ENCODE measurements at regions not wholly inside any gene's neighbourhood (a gene's known extent, or its start where the extent isn't known, plus 50 kb on each side); places are given as distances from the start of the nearest gene placed in this dataset.

DNA sequence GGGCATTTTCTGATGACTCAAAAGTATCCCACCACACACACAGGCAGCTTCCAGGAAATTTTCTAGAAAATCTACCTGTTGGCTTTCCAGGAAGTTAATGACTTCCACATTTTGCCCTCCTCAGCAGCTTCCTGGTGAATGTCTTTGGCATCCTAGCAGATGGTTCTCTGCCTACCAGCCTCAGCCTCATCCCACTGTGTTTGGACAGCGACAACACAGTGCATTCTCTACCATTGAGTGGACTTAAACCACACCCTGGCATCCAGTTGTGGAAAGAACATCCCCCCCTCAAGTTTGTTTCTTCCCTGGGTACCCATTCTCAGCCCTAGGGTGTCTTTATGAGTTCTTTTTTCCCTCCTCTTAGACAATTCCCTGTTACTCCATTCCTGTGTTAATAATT is 50.8 kb upstream of the GADL1 start:
- no peak for DNase-seq

- DNase-seq = no peak
Measured at GRCh38 chr3:30948426-30948825, 54.0 kb upstream of the GADL1 start.

DNA sequence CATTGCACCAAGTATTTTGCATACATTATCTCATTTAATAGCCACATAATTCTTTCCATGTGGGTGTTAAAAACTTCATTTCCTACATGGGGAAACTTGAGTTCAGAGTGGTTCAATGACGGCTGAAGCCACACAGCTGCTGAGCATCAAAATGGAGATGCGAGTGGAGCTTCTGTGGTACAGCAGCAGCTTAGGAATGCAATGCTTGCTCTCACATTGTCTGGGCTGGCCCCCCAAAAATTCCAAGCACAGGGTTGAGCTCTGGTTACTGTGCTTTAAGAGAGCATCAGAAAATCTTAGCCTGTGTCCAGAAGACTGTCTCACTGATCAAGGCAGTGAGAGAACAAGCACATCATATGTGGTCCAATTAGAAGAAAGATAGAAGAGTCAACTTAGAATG is 57.4 kb upstream of the GADL1 start:
- DNase-seq = no peak

DNA sequence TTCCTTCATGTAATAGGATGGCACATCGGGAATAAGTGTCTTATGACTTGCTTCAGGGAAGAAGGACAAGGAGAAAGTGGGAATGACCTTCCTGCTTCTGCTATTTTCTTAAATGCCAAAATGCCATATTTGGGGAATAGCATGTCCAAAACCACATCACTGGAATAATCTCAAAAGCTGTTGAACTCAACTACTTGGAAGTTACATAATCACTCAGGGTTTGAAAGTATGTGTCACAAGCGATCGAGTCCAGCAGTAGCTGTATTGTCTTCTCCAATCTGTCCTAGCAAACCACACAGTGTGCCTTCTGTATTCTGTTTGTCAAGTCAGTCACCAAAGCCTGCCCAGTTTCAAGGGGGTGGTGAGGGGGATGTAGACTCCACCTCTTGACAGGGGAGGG is 58.3 kb upstream of the GADL1 start:
- no peak for DNase-seq

DNA sequence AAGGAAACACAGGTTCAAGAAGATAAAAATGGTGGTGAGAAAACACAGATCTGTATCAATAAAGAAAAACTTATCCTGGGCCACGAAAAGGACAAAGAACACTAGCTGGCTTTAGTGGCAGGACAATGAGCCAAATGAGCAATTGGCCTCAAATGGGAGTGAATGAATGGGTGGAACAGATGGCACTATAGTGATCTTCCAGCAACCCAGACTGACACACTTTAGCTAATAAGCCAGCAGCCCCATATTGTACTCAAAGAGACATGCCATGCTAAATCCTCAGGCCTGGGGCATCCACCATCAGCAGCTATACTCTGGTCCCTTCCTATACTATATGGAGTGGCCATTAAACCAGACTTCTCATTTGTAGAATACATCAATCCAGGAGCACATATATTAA is 60.0 kb upstream of the GADL1 start:
- DNase-seq = no peak

- DNase-seq = no peak
Measured at GRCh38 chr3:30962084-30962483, 67.6 kb upstream of the GADL1 start.

DNA sequence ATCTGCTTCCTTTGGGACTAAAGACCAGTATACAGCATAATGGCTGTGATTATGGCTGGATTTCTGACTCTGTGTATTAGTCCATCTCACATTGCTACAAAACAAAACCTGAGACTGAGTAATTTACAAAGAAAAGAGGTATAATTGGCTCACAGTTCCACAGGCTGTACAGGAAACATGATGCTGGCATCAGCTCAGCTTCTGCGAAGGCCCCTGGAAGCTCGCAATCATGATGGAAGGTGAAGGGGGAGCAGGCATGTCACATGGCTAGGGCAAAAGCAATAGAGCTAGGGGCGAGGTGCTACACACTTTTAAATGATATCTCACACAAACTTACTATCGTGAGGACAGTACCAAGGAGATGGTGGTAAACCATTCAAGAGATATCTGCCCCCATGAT is 68.0 kb upstream of the GADL1 start:
- no peak for DNase-seq

DNA sequence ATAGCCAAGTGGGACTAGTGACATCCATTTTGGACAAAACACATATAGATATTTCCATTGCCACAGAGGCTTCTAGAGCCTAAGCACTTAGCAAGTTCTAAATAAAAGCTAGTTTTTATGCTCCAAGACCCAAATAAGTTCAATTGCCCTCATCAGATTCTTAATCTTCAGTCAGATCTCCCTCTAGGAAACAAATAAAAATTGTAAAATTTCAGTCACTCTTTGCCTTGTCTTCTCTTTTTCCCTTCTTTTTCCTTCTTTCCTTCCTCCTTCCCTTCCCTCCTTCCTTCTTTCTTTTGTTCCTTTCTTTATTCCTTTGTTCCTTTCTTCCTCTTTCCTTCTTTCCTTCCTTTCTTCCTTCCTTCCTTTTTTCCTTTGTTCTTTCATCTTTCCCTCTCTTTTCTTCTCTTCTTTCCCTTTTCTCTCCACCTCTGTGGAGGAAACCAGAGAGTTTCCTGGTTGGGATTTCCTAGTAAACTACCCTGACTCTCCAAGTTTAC is 68.8 kb upstream of the GADL1 start:
- DNase-seq = no peak

GRCh38 chr3:30964612-30965011 is 70.2 kb upstream of the GADL1 start:
- DNase-seq = no peak

DNA sequence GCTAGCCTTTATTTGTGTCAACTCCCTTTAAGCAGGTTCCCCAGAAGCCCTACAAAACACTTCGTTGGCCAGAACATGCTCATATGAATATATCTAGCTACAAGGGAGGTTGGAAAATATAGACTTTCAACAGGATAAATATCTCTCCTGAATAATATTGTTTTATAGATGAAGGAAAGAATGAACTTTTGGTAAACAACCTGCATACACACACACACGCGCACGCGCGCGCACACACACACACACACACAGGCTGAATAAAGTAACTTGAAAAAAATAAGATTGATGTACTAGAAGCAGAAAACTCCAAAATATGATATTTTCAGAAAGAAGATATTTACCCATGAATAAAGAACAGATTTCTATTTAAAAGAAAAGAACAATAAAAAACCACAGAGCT is 72.4 kb upstream of the GADL1 start:
- no peak for DNase-seq

GRCh38 chr3:30970183-30970582 is 75.7 kb upstream of the GADL1 start:
- DNase-seq = peak; percentile 4

DNA sequence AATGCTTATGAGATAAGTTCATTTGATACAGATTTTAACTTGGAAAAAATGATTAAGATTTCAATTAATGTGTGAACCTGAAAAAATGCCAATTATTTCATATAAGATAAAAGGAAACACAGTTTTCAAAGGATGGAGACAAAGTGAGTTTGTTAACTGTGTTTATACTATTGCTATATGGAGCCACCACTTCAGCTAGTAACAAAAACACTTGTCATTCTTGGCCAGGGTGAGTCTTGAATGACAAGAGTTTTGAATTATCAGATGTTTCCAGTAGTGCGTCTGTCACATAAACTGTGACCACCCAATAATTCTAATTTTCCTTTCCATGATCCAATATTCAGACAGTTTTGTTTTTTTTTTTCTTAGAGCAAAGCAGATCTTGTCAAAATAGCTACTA is 78.0 kb upstream of the GADL1 start:
- DNase-seq = no peak

GRCh38 chr3:30974071-30974470 is 79.6 kb upstream of the GADL1 start:
- no peak for DNase-seq

DNA sequence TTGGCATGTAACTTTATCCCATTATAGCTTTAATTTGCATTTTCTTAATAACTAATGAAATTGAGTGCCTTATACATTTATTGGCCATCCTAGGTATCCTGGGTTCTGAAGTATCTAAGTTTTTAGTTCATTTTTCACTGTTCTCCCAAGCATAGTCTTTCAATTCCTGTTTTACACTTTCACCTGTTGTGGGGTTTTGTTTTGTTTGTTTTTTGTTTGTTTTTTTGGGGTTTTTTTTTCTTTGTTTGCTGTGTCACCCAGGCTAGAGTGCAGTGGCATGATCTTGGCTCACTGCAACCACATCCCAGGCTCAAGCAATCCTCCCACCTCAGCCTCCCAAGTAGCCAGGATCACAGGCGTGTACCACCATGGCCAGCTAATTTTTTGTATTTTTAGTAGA is 83.1 kb upstream of the GADL1 start:
- no peak for DNase-seq

GRCh38 chr3:30980993-30981392 is 86.5 kb upstream of the GADL1 start:
- no peak for DNase-seq

- no peak for DNase-seq
Measured at GRCh38 chr3:30982416-30983075, 88.1 kb upstream of the GADL1 start.

GRCh38 chr3:30984855-30985749 is 90.6 kb upstream of the GADL1 start:
- DNase-seq = no peak

DNA sequence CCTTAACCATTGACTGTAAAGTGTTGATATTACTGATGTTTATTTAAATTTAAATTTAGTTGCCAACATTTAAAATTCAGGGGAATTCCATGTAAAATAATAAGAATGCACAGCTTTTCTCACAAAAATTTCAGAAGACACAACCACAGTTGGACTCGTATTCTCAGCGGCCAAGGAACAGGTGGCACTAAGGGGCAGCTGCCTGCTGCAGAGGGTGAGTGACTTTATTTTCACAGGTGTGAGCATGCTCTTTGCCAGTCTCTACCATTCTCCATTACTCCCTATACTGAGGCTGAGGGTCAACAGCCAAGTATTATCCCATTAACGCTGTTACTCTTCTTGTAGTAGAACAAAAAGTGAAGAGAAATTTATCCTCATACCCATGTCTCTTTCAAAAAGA is 92.1 kb upstream of the GADL1 start:
- DNase-seq = no peak

GRCh38 chr3:30988769-30989168 is 94.3 kb upstream of the GADL1 start:
- DNase-seq = no peak

GRCh38 chr3:30989276-30990030 is 95.0 kb upstream of the GADL1 start:
- no peak for DNase-seq

GRCh38 chr3:30996467-30996866 is 102.0 kb upstream of the GADL1 start:
- DNase-seq = no peak

DNA sequence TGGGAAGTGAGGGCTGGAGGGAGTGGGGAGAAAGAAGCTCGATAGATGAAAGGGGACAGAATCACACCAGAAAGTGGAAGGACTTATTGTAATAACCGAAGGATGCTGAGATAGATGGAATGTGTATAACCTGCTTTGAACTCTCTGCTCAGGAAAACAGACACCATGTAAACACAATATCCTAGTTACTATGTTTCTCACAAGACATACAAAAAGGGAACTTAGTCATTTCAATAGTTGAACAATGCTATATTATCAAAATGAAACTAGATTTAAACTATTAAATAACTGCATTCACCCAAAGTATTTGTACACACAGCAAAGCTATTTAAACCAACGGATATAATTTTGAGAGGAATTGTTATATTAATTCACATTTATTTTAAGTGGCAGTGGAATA is 108.3 kb upstream of the GADL1 start:
- DNase-seq = no peak

- DNase-seq = no peak
Measured at GRCh38 chr3:31004025-31004678, 109.7 kb upstream of the GADL1 start.

Measured in activated CD4-positive, alpha-beta T cell treated with anti-CD3 and anti-CD28 coated beads, Interleukin-2, amount 50 U/mL, for 1 hour (primary cell).